EL (cell line): ENCODE measurements at regions not wholly inside any gene's neighbourhood (a gene's known extent, or its start where the extent isn't known, plus 50 kb on each side); places are given as distances from the start of the nearest gene placed in this dataset.

Source experiments
- DNase-seq: peaks from one replicate; pipeline ENCODE4 v3.0.0-alpha.2; 2016

GRCh38 chr10:31081937-31082840, 50.5 kb upstream of the ZNF438 start:
- no peak for DNase-seq

DNA sequence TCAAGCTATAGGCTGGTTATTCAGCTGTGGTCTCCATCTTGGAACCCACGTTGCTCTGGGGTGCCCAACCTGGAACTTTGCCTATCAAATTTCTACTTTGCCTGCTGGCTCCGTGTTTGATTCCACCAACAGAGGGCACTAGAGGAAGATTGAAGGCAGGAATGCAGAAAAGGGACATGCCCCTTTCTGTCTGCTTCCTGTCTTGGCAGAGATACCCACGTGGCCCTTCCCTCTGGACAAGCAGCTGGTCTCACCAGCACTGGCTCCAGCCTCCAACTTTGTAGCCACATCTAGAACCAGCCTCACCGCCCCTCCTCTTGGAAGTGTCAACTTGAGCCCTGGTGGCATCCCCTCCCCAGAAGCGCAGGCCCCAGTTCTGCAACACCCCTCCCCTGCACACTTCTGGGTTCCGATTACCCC, 52.1 kb upstream of the ZNF438 start:
- DNase-seq: peak; percentile 76

DNA sequence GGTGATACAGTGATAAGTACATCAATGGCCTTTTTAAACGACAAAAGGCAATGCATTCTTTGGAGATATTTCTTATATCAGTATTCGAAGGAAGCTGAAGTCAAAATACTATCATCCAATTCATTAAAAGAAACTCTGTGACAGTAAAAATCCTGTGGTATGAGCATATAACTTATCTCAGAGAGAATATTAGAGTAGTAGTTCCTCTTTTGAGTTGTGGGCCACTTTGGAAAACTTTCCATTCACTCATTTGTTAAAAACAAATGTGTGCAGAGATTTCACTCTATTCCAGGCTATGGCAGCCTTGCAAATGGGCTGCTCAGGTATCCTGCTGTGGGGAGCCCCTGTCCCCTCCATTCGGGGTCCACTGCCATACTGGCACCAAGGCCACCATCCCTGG, 55.3 kb upstream of the ZNF438 start:
- no peak for DNase-seq

DNA sequence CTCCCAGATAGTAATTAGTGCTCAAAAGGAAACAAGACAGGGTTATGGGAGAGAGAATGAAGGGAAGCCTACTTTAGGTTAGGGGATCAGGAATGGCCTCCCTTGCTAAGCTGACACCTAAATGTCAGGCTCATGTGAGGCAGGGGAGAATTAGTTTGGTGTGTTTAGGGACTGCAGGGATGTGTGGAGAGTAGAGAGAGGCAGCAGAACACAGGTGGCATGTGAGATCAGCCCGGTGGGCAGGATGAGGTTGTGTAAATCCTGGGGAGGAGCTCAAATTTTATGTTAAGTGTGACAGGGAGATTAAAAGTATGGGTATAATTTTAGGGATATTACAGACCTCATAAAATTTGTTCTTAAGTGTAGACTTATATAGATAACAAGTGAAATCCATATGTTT, 56.2 kb upstream of the ZNF438 start:
- DNase-seq: no peak

DNA sequence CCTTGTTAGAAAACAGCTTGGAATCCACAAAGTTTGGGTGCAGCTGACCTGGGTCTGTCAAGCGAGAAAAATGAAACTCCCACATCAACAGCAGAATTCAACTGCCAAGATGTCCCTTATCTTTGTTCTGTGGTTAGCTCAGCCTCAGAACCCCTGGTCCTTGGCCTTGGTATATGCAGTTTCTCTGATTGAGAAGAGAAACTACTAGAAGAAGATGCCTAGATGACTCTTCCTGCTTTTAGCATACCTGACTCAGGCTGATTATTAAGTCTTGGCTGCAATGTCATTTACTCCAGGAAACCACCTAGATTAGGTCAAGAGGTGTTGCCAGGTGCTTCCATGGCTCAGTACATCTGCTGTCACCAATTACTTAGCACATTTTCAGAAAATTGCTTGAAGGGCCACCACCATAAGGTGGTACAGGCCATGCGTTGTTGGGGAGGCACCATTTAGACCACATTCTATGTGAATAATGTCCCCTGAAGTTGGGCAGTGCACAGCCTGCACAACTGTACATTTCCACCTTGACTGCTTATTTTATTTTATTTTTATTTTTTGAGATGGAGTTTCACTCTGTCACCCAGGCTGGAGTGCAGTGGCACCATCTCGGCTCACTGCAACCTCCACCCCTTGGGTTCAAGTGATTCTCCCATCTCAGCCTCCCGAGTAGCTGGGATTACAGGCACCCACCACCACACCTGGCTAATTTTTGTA, 59.4 kb upstream of the ZNF438 start:
- DNase-seq: no peak

GRCh38 chr10:31095677-31096560, 64.3 kb upstream of the ZNF438 start:
- no peak for DNase-seq

DNA sequence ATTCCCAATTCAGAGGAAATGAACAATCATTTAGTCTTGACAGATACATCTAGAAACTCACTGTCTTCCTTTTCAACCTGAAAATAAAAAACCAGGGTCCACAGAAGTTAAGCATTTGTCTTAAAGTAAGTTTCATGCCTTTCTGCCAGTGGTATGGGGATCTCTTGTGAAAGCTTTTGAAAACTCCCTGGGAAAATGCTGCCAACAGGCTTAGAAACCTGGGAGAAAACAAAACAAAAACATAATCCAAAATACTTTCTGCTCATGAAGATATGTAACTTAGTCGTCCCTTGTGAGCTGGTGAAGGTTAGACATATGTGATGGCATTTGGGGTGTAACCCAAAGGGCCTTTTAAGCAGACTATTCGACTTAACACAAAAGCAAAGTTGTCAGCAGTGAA, 66.4 kb upstream of the ZNF438 start:
- no peak for DNase-seq

DNA sequence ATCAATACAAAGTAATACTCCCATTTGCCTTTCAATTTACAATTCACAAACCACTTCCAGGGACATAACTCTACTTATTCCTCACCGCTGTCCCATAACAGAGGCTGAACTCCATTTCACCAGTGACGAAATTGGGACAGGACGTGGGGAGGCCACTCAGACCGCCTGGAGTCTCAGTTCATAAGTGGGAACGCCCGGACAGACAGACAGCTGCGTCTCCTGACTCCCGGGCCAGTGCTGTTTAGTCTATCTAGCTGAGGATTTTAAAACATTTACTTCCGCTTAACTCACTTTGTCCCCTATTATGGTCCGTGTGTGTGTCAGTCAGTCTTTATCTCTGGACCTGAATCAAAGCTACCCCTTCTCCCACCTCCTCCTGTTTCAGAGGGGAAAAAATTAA, 67.4 kb upstream of the ZNF438 start:
- no peak for DNase-seq

DNA sequence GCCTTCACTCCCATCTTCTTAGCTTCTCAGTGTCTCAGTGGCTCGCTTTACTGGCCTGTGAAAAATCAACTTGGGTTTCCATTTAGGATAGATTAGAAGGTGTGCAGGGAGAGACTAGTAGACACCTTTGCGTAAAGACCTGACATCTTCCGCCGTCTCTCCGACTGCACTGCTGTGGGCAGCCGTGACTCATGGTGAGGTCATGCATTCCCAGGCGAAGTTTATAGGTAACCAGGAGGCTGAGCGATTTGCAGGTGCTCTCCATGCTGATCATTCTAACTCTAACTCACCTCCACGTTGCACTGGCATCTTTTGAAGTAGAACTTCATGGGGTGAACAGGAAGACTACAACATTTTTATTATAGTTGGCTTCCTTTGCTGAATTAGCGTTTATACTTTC, 68.0 kb upstream of the ZNF438 start:
- no peak for DNase-seq

DNA sequence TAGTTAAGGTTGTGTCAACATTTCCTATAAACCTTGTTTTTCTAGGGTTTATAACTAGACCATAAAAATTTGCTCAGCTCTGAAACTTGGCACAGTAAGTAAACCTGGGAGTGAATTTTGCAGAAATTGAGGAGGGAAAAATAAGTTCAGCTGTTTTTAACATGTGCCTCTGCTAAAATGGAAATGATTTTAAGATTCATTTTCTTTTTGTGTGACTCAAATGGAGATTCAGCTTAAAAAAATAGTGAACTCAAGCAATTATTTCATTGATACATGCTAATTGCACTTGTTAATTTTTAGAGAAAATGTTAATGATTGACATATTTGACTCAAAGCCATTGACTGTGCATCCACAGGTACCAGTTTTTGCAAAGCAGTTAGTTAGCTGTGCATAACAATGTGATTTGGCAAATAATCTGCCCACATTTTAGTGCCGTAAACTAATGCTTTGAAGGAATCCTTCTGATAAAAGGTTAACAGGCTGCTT, 68.5 kb upstream of the ZNF438 start:
- no peak for DNase-seq

- no peak for DNase-seq
Observed at GRCh38 chr10:31100662-31101061, 69.0 kb upstream of the ZNF438 start.

GRCh38 chr10:31101123-31101522, 69.5 kb upstream of the ZNF438 start:
- peak; percentile 84 for DNase-seq

DNA sequence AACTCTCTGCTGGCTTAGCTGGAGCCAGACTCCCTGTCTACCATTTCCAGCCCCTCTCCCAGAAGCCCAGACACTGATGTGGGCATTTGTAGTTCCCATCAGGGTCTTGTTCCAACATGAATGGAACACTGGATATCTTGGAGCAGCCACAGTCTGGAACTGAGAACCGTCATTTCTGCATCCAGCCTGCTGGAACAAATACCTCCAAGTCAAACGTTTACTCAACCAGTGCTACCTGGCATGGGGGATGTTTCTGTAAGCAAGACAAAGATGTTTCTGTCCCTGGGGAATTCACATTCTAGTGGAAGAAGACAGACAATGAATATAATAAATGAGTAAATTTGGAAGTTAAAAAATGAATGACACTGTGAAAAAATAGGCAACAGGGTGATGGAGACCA, 70.8 kb upstream of the ZNF438 start:
- no peak for DNase-seq

GRCh38 chr10:31103112-31103511, 71.4 kb upstream of the ZNF438 start:
- no peak for DNase-seq

DNA sequence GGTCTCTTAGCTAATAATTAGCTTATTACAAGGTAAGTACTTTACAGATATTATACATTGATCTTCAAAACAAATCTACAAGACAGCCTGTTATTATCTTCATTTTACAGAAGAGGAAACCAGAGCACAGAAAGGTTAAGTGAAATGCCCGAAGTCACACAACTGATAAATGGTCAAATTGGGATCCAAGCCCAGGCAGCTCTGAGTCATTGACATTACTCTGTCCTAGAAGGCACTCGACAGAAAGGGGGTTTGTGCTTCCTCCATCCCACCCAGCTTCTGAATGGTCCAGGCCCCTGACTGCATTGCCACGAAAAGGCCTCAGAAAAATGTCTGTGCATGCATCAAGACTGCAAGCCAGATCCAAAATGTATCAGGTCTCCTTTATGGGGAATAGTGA, 81.3 kb upstream of the ZNF438 start:
- DNase-seq: no peak

DNA sequence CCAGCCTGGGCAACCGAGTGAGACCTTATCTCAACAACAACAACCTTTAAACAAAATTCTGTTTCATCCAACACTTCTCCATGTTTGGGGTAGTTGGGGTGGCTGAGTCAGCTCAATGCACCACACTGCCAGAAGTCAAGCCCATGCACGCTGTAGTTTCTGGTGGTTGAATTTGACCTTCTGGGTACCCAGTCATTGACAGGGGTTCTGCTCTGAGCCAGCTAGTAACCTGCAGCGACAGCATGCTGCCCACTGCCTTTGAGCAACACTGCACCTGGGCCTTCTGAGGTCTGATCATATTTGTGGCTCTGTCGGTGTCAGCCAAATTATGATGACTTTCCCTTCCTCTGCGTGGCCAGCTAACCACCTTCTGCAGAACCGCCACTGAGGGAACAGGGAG, 84.6 kb upstream of the ZNF438 start:
- DNase-seq: no peak

DNA sequence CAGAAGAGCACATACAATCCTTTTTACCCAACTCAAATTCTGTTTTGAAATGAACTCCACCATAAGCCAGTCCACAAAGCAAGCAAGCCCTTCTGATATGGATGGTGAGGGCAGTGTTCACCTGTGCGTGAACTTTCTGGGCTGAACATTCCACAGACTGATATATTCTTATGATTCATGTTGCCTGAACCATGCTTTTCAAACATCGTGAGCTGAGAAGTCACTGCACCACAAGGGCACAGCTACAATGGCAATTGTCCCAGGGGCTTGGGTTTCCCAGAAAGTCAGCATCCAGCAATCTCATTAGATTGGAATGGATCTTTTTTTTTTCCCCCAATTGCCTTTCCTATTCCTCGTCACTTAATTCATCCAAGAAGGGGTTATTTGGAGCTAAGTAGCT, 86.9 kb upstream of the ZNF438 start:
- peak; percentile 41 for DNase-seq

- no peak for DNase-seq
Observed at GRCh38 chr10:31120392-31120791, 88.7 kb upstream of the ZNF438 start.

DNA sequence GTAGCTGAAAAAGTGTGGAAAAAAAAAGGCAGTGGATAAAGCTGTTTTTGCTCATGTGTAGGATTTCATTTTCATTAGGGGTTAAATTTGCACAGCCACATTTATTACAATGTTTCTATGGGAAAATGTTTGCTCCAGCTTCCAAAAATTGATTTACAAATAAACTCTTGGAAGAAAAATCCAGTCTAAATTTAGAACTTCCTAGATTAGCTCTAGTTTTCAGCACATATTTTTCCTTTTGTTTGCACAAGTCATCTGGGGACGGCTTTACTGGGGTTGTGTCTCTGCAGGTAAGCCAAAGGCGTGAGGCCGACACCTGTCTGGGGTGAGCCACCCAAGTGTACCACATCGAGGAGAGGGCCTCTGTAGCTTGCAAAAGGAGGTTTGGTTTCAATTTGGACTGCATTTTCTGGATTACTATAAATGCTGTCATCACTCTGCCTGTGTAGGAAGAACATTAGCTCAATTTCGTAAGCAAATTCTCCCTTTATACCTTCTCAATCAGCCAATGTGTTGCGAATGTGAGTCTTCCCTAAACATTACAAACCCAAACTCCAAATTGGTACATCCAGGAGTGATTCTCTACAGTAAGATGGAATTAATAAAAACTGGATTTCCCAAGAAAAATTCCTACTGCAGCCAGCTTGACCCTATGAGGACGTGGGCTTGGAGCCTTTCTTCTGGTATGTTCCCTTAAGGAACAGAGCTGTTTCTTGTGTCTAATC, 89.5 kb upstream of the ZNF438 start:
- DNase-seq: peak; percentile 23

DNA sequence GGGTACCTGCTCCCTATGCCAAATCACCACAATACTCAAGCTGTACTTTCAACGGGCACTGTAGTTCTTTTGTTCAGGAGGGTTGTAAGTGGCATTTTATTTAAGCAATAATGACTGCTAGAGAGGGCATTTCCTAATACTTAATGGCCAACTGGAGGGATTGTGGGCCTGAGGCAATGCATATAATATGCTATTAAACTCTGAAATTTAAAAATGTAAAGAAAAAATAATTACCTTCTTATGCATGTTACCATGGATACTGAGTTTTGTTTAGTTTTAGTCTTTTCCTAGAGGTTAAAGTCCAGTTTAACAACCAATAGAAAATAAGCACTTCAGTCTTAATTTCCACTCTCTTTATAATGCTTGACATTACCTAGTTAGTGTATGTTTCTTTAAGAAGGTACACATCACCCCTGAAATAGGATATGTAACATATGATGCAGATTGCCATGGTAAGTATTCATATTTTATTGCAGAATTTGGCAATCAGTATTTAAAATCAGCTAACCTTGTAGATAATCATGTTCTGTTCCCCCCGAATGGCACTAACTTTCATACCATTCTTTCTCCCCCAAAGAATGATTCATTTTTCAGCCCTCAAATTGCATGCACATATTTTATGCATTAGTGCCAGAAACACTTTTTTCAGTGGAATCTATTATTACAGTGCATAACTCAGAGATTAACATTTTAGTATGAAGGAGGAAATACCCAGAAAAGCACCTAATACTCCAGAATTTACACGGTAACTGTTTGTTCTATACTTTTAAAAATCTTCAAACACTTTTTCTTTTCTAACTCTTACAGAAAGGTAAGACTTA, 90.3 kb upstream of the ZNF438 start:
- DNase-seq: peak; percentile 66

DNA sequence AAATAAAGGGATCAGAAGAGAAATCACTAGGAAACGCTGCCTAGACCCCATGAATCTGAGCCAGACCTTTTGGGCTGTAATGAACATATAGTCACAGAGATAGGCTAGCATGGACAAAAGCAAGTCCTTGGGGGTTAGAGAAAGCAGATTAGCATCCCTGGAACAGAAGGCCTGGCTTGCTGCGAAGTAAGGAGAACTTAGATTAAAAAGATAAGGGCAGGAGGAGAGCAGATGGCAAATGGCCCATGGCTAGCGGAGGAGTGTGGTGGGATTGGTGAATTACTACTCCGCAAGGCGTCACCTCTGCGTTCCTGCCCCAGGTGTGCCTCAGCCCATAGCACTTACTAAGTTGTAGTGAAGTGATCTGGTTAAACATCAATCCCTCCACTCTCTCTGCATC, 92.3 kb upstream of the ZNF438 start:
- no peak for DNase-seq

- no peak for DNase-seq
Observed at GRCh38 chr10:31124852-31125251, 93.2 kb upstream of the ZNF438 start.
